PC-3 (cell line): ENCODE measurements at regions not wholly inside any gene's neighbourhood (a gene's known extent, or its start where the extent isn't known, plus 50 kb on each side); places are given as distances from the start of the nearest gene placed in this dataset.

Experiments used
- ATAC-seq: fragments of 200-7000 bp; cut with Tn5 transposase; 2 replicates; pipeline ENCODE4 v1.9.1; 2020; ENCODE audit warnings: mild to moderate bottlenecking, moderate library complexity
- BruUV-seq: library from RNA; stranded (reverse); fragments of 400-500 nt; replicated peaks from 2 replicates; lab custom pipeline; 2021; lab: Mats Ljungman, UMichigan
- CTCF ChIA-PET: fragments of 300-600 bp; sonication (Branson Sonifier 250); formaldehyde crosslinking; loops from one replicate; lab custom pipeline; 2022; ENCODE audit warnings: antibody characterized with exemption; lab: Charles Lee
- POLR2A ChIA-PET: fragments of 300-600 bp; sonication (Branson Sonifier 250); formaldehyde crosslinking; loops from one replicate; lab custom pipeline; 2022; ENCODE audit warnings: antibody characterized with exemption; ENCODE audit not compliant: unreplicated experiment; lab: Charles Lee
- DNase-seq: peaks from one replicate; pipeline ENCODE4 v3.0.0-alpha.2; 2015
- H2AFZ ChIP-seq: fragments of 300-600 bp; sonication (generic); 2 replicates; pipeline ENCODE4 v1.6.0; 2016; ENCODE audit warnings: antibody characterized with exemption, low read length
- H3F3A ChIP-seq: fragments of 300-600 bp; sonication (generic); one replicate; pipeline ENCODE4 v1.6.0; 2017; ENCODE audit warnings: antibody characterized with exemption, low read length, control low read depth, mild to moderate bottlenecking; ENCODE audit not compliant: unreplicated experiment
- H3K27ac ChIP-seq: fragments of 300-600 bp; sonication (generic); 2 replicates; pipeline ENCODE4 v1.5.1; 2016; ENCODE audit warnings: mild to moderate bottlenecking, low read length
- H3K27me3 ChIP-seq: fragments of 300-600 bp; sonication (generic); 2 replicates; pipeline ENCODE4 v1.6.1; 2016; ENCODE audit warnings: low read length, mixed read lengths
- H3K36me3 ChIP-seq: fragments of 300-600 bp; sonication (generic); 2 replicates; pipeline ENCODE4 v1.6.1; 2016; ENCODE audit warnings: low read depth, mixed run types, low read length, mixed read lengths
- H3K4me1 ChIP-seq: fragments of 300-600 bp; sonication (generic); 2 replicates; pipeline ENCODE4 v1.5.1; 2016; ENCODE audit warnings: low read length; ENCODE audit not compliant: insufficient read depth
- H3K4me2 ChIP-seq: fragments of 300-600 bp; sonication (generic); 2 replicates; pipeline ENCODE4 v1.6.0; 2016; ENCODE audit warnings: low read length
- H3K4me3 ChIP-seq: fragments of 300-600 bp; sonication (generic); 2 replicates; pipeline ENCODE4 v1.5.1; 2016; ENCODE audit warnings: mild to moderate bottlenecking, low read length, mixed read lengths
- H3K79me2 ChIP-seq: fragments of 300-600 bp; sonication (generic); 2 replicates; pipeline ENCODE4 v1.6.1; 2017; ENCODE audit warnings: low read length, mixed read lengths
- H3K9ac ChIP-seq: fragments of 300-600 bp; sonication (generic); 2 replicates; pipeline ENCODE4 v1.6.0; 2016; ENCODE audit warnings: mild to moderate bottlenecking, low read length
- H3K9me2 ChIP-seq: fragments of 300-600 bp; sonication (generic); replicated peaks from 2 replicates; pipeline ENCODE4 v1.6.1; 2016; ENCODE audit warnings: mixed run types, low read length, mixed read lengths
- H3K9me3 ChIP-seq: fragments of 300-600 bp; sonication (generic); 2 replicates; pipeline ENCODE4 v1.6.1; 2016; ENCODE audit warnings: low read length, mixed read lengths
- H4K20me1 ChIP-seq: fragments of 300-600 bp; sonication (generic); 2 replicates; pipeline ENCODE4 v1.6.1; 2016; ENCODE audit warnings: low read length, mixed read lengths
- CTCF ChIP-seq: fragments of 300-600 bp; sonication (generic); conservative IDR thresholded peaks from 2 replicates; pipeline ENCODE4 v1.5.1; 2017; ENCODE audit warnings: antibody characterized with exemption, low read depth, mild to moderate bottlenecking, low read length
- EZH2 ChIP-seq: fragments of 300-600 bp; sonication (generic); IDR thresholded peaks from one replicate; pipeline ENCODE4 v1.6.1; 2017; ENCODE audit warnings: antibody characterized with exemption, mild to moderate bottlenecking, low read length; ENCODE audit not compliant: unreplicated experiment
- EZH2phosphoT487 ChIP-seq: fragments of 300-600 bp; sonication (generic); IDR thresholded peaks from 2 replicates; pipeline ENCODE4 v1.6.1; 2018; ENCODE audit warnings: mild to moderate bottlenecking, antibody characterized with exemption, low read length, borderline replicate concordance
- intact Hi-C: fragments of 100-400 bp; cut with micrococcal nuclease; formaldehyde crosslinking; loops from 2 replicates; pipeline ENCODE4 v1.9.0; 2023

GRCh38 chr5:66517351-66517750 is 78.8 kb upstream of the MAST4 start:
- Histone ChIP-seq H3K4me2 (no peak overlapping the region), H3K36me3 (no peaks in the 10 kb centered on the region), H3K9me2 (no peaks in the 10 kb centered on the region), H3K9ac (no peak overlapping the region), H3K4me1 (no peaks in the 10 kb centered on the region), H3K9me3 (no peaks in the 10 kb centered on the region), H3K27ac (no peak overlapping the region), H3K27me3 (no peaks in the 10 kb centered on the region), H4K20me1 (no peaks in the 10 kb centered on the region), H3K4me3 (no peak overlapping the region), H2AFZ (no peak overlapping the region), H3K79me2 (no peaks in the 10 kb centered on the region), H3F3A (no peaks in the 10 kb centered on the region)
- CTCF ChIA-PET = no interaction called here
- no peak for ATAC-seq
- DNase-seq = no peak
- TF ChIP-seq CTCF (no peak), EZH2 (no peak), EZH2phosphoT487 (no peak)
- POLR2A ChIA-PET = no interaction called here
- no TSS peak for BruUV-seq
- intact Hi-C loops = no loop called here

- H3K27ac ChIP-seq = no peak overlapping the region
- no peak overlapping the region for H2AFZ ChIP-seq
- H3K9ac ChIP-seq = no peak overlapping the region
- no peaks in the 10 kb centered on the region for H3K36me3 ChIP-seq
- intact Hi-C loops = no loop called here
- no peaks in the 10 kb centered on the region for H4K20me1 ChIP-seq
- no peaks in the 10 kb centered on the region for H3K9me3 ChIP-seq
- TF ChIP-seq CTCF (no peak), EZH2 (no peak), EZH2phosphoT487 (no peak)
- H3K4me2 ChIP-seq = no peak overlapping the region
- no peaks in the 10 kb centered on the region for H3K27me3 ChIP-seq
- H3F3A ChIP-seq = no peaks in the 10 kb centered on the region
- BruUV-seq = no TSS peak
- no peaks in the 10 kb centered on the region for H3K4me1 ChIP-seq
- ChIA-PET CTCF (no interaction called here), POLR2A (no interaction called here)
- DNase-seq = no peak
- H3K79me2 ChIP-seq = no peaks in the 10 kb centered on the region
- ATAC-seq = no peak
- no peak overlapping the region for H3K4me3 ChIP-seq
- no peaks in the 10 kb centered on the region for H3K9me2 ChIP-seq
Observed at GRCh38 chr5:66518052-66518451, 78.1 kb upstream of the MAST4 start.

GRCh38 chr5:66518753-66519152 is 77.4 kb upstream of the MAST4 start:
- no peaks in the 10 kb centered on the region for H3K79me2 ChIP-seq
- no peaks in the 10 kb centered on the region for H3K27me3 ChIP-seq
- BruUV-seq = no TSS peak
- no peak overlapping the region for H3K4me2 ChIP-seq
- H3K9ac ChIP-seq = no peak overlapping the region
- POLR2A ChIA-PET = no interaction called here
- H3K9me3 ChIP-seq = no peaks in the 10 kb centered on the region
- intact Hi-C loops = no loop called here
- no peaks in the 10 kb centered on the region for H3F3A ChIP-seq
- no peaks in the 10 kb centered on the region for H4K20me1 ChIP-seq
- no peak overlapping the region for H3K27ac ChIP-seq
- CTCF ChIA-PET = no interaction called here
- ATAC-seq (no peak), DNase-seq (no peak)
- TF ChIP-seq EZH2phosphoT487 (no peak), EZH2 (no peak), CTCF (no peak)
- no peaks in the 10 kb centered on the region for H3K36me3 ChIP-seq
- H3K4me3 ChIP-seq = no peak overlapping the region
- H3K4me1 ChIP-seq = no peaks in the 10 kb centered on the region
- H2AFZ ChIP-seq = no peak overlapping the region
- H3K9me2 ChIP-seq = no peaks in the 10 kb centered on the region
